K562 (cell line): ENCODE measurements at regions not wholly inside any gene's neighbourhood (a gene's known extent, or its start where the extent isn't known, plus 50 kb on each side); places are given as distances from the start of the nearest gene placed in this dataset.

Source experiments
- ATAC-seq: fragments of 200-7000 bp; cut with Tn5 transposase; 3 replicates; pipeline ENCODE4 v1.9.1; 2020; ENCODE audit warnings: moderate library complexity
- BruUV-seq: library from RNA; stranded (reverse); fragments of 400-500 nt; replicated peaks from 2 replicates; lab custom pipeline; 2021; lab: Mats Ljungman, UMichigan
- CTCF ChIA-PET: fragments of 300-600 bp; formaldehyde crosslinking; extraction: SDS; loops from one replicate; lab custom pipeline; 2021; ENCODE audit warnings: low intra/inter-chr PET ratio; lab: Yijun Ruan, JAX
- POLR2A ChIA-PET: fragments of 300-600, 350-650 bp; sonication (Branson Sonifier 250); formaldehyde crosslinking; extraction: SDS; loops from one replicate; lab custom pipeline; 2021; ENCODE audit warnings: antibody characterized with exemption, inconsistent platforms; lab: Yijun Ruan, JAX
- DNase-seq, 4 experiments: peaks; one replicate each; pipeline versions ENCODE4 v3.0.0 to v3.0.0-alpha.2; 2011 to 2018; ENCODE audit warnings: low spot score in 3 of 4, mixed read lengths in 3 of 4; ENCODE audit errors: extremely low read depth in 1 of 4
- FAIRE-seq: peaks from 2 replicates; lab custom pipeline; 2011; peaks lifted over from hg19 to GRCh38; lab: Jason Lieb, UNC
- H2AFZ ChIP-seq: 2 replicates; pipeline ENCODE4 v1.6.0; 2011; ENCODE audit warnings: low read depth, low read length, control low read depth, inconsistent platforms
- H3K27ac ChIP-seq: fragments of 200-600 bp; 3 replicates; pipeline ENCODE4 v1.8.0; 2011; ENCODE audit warnings: low read depth, mild to moderate bottlenecking, control low read depth, inconsistent platforms, low read length, moderate library complexity, mixed read lengths; ENCODE audit errors: extremely low read depth
- H3K27me3 ChIP-seq, 2 experiments: fragments of 300-600 bp in 1 of 2; 2 replicates in 1 of 2; 3 replicates in 1 of 2; pipeline versions ENCODE4 v1.6.0 to v1.8.0; 2011; ENCODE audit warnings: inconsistent platforms in 2 of 2, low read length in 2 of 2, mild to moderate bottlenecking in 1 of 2, mixed read lengths in 1 of 2, moderate library complexity in 1 of 2; ENCODE audit not compliant: control insufficient read depth in 2 of 2, insufficient read depth in 2 of 2
- H3K36me3 ChIP-seq: fragments of 300-600 bp; 3 replicates; pipeline ENCODE4 v1.8.0; 2011; ENCODE audit warnings: mild to moderate bottlenecking, low read length, inconsistent platforms; ENCODE audit not compliant: control insufficient read depth, insufficient read depth
- H3K4me1 ChIP-seq, 2 experiments: fragments of 200-600 bp in 1 of 2; replicated peaks in 1 of 2; 2 replicates in 1 of 2; 3 replicates in 1 of 2; pipeline versions ENCODE4 v1.5.1 to v1.8.0; 2011; ENCODE audit warnings: inconsistent platforms in 2 of 2, low read length in 2 of 2, mild to moderate bottlenecking in 1 of 2, mixed read lengths in 1 of 2, moderate library complexity in 1 of 2; ENCODE audit not compliant: control insufficient read depth in 2 of 2, insufficient read depth in 2 of 2
- H3K4me2 ChIP-seq: 2 replicates; pipeline ENCODE4 v1.6.1; 2011; ENCODE audit warnings: low read length, control low read depth, inconsistent platforms, mixed read lengths; ENCODE audit not compliant: insufficient read depth
- H3K4me3 ChIP-seq: fragments of 200-600 bp; sonication (generic), shearing (Covaris generic); 2 replicates; pipeline ENCODE4 v1.5.1; 2016; ENCODE audit warnings: control low read depth, inconsistent platforms
- H3K79me2 ChIP-seq: fragments of 200-600 bp; 3 replicates; pipeline ENCODE4 v1.8.0; 2011; ENCODE audit warnings: low read length, inconsistent platforms; ENCODE audit not compliant: control insufficient read depth, insufficient read depth
- H3K9ac ChIP-seq, 2 experiments: 2 replicates each; pipeline versions ENCODE4 v1.6.0 to v1.6.1; 2011; ENCODE audit warnings: low read depth in 2 of 2, low read length in 2 of 2, control low read depth in 1 of 2, inconsistent platforms in 1 of 2, mild to moderate bottlenecking in 1 of 2, mixed read lengths in 1 of 2; ENCODE audit not compliant: insufficient read depth in 1 of 2
- H3K9me1 ChIP-seq: one replicate; pipeline ENCODE4 v1.6.0; 2011; ENCODE audit warnings: inconsistent platforms, mild to moderate bottlenecking, low read length, moderate library complexity; ENCODE audit not compliant: control insufficient read depth, insufficient read depth
- H3K9me3 ChIP-seq: replicated peaks from 2 replicates; pipeline ENCODE4 v1.5.1; 2011; ENCODE audit warnings: low read depth, low read length, inconsistent platforms; ENCODE audit not compliant: control insufficient read depth, insufficient read depth
- H4K20me1 ChIP-seq: replicated peaks from 2 replicates; pipeline ENCODE4 v1.6.1; 2011; ENCODE audit warnings: low read length, inconsistent platforms, mixed read lengths; ENCODE audit not compliant: control insufficient read depth, insufficient read depth
- GATA2 ChIP-seq: sonication (generic); formaldehyde crosslinking; IDR thresholded peaks from 2 replicates; pipeline ENCODE4 v1.4.0; 2020; ENCODE audit warnings: mild to moderate bottlenecking, missing genetic modification reagents
- MGA ChIP-seq: fragments of 450-650 bp; IDR thresholded peaks from 2 replicates; pipeline ENCODE4 v1.6.1; 2016; ENCODE audit warnings: mild to moderate bottlenecking, moderate library complexity
- PTTG1 ChIP-seq: fragments of 450-650 bp; IDR thresholded peaks from 2 replicates; pipeline ENCODE4 v1.6.1; 2016; ENCODE audit warnings: low read depth, mild to moderate bottlenecking, missing genetic modification characterization, missing compliant biosample characterization
- RBM14 ChIP-seq: fragments of 200-400 bp; formaldehyde crosslinking; IDR thresholded peaks from 2 replicates; pipeline ENCODE4 v1.6.1; 2018; ENCODE audit warnings: low read depth, mild to moderate bottlenecking, low read length, moderate library complexity, borderline replicate concordance; ENCODE audit not compliant: insufficient read depth
- ZBTB8A ChIP-seq: fragments of 450-650 bp; IDR thresholded peaks from 2 replicates; pipeline ENCODE4 v1.6.1; 2018; ENCODE audit warnings: mild to moderate bottlenecking, moderate library complexity; ENCODE audit not compliant: partially characterized antibody
- WGBS: fragments of 100-300 bp; shearing (Covaris generic); methylation state at CpG from one replicate; pipeline ENCODE4 v1.1.6; 2016; ENCODE audit warnings: low coverage, mixed read lengths; ENCODE audit not compliant: insufficient coverage; ENCODE audit errors: missing lambda C conversion rate; 5-methylcytosine and 5-hydroxymethylcytosine counted together
- in situ Hi-C: fragments of 300-500 bp; cut with MboI; formaldehyde crosslinking; loops from 4 replicates; pipeline ENCODE4 v1.15.0; 2018; ENCODE audit warnings: inconsistent platforms, mixed read lengths
- intact Hi-C: fragments of 100-400 bp; cut with micrococcal nuclease; formaldehyde crosslinking; loops from 2 replicates; pipeline ENCODE4 v1.14.2; 2022
- TF ChIP-seq, protein P1 (sequence below): fragments of 450-650 bp; IDR thresholded peaks from 2 replicates; pipeline ENCODE4 v1.6.1; 2017; ENCODE audit warnings: mild to moderate bottlenecking, moderate library complexity
- TF ChIP-seq, protein P2 (sequence below), 2 experiments: IDR thresholded peaks; 2 replicates each; pipeline ENCODE4 v1.6.1; 2011; ENCODE audit warnings: borderline replicate concordance in 1 of 2, control low read depth in 1 of 2, low read depth in 1 of 2, low read length in 1 of 2, mild to moderate bottlenecking in 1 of 2, mixed read lengths in 1 of 2, moderate library complexity in 1 of 2; ENCODE audit not compliant: insufficient read depth in 1 of 2, insufficient read length in 1 of 2, poor library complexity in 1 of 2, severe bottlenecking in 1 of 2; ENCODE audit errors: extremely low read depth in 1 of 2

- WGBS = 0% methylated on average over 4 of the region's 4 CpGs
- no peaks in the 10 kb centered on the region; the same call in 1 of the 2 replicates for H3K9me3 ChIP-seq
- ATAC-seq (no peak), FAIRE-seq (no peak), DNase-seq (no peak)
- no peaks in the 10 kb centered on the region for H3K27me3 ChIP-seq
- no peaks in the 10 kb centered on the region for H4K20me1 ChIP-seq
- H3K36me3 ChIP-seq = no peaks in the 10 kb centered on the region
- H3K9me1 ChIP-seq = no peaks in the 10 kb centered on the region
- in situ Hi-C loops (no loop called here), intact Hi-C loops (no loop called here)
- no TSS peak for BruUV-seq
- no peaks in the 10 kb centered on the region for H3K79me2 ChIP-seq
- no peak overlapping the region for H3K27ac ChIP-seq
- H2AFZ ChIP-seq = no peak overlapping the region
- H3K4me2 ChIP-seq = no peak overlapping the region
- ChIA-PET POLR2A (no interaction called here), CTCF (no interaction called here)
- H3K9ac ChIP-seq = no peak overlapping the region
- no peaks in the 10 kb centered on the region for H3K4me1 ChIP-seq
- no peak overlapping the region for H3K4me3 ChIP-seq
- TF ChIP-seq PTTG1 (no peak), GATA2 (CRISPR knock-in tag) (no peak), RBM14 (no peak), ZBTB8A (no peak), MGA (no peak)
- TF ChIP-seq, protein P1, sequence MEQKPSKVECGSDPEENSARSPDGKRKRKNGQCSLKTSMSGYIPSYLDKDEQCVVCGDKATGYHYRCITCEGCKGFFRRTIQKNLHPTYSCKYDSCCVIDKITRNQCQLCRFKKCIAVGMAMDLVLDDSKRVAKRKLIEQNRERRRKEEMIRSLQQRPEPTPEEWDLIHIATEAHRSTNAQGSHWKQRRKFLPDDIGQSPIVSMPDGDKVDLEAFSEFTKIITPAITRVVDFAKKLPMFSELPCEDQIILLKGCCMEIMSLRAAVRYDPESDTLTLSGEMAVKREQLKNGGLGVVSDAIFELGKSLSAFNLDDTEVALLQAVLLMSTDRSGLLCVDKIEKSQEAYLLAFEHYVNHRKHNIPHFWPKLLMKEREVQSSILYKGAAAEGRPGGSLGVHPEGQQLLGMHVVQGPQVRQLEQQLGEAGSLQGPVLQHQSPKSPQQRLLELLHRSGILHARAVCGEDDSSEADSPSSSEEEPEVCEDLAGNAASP = no peak
- TF ChIP-seq, protein P2, sequence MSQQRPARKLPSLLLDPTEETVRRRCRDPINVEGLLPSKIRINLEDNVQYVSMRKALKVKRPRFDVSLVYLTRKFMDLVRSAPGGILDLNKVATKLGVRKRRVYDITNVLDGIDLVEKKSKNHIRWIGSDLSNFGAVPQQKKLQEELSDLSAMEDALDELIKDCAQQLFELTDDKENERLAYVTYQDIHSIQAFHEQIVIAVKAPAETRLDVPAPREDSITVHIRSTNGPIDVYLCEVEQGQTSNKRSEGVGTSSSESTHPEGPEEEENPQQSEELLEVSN (IDR thresholded peaks at IDR 0.05; ENCODE audit: borderline replicate concordance in 1 of 2, extremely low read depth in 1 of 2, insufficient read depth in 1 of 2, insufficient read length in 1 of 2, low read depth in 1 of 2, low read length in 1 of 2, poor library complexity in 1 of 2, severe bottlenecking in 1 of 2) = no peak
Observed at GRCh38 chr1:80988926-80989325, 811.8 kb upstream of the ADGRL2 start.
